Ramos (cell line): ENCODE measurements at regions not wholly inside any gene's neighbourhood (a gene's known extent, or its start where the extent isn't known, plus 50 kb on each side); places are given as distances from the start of the nearest gene placed in this dataset.

Source experiments
- in situ Hi-C: fragments of 300-500 bp; cut with MboI; formaldehyde crosslinking; loops from one replicate; pipeline ENCODE4 v1.14.3; 2022; ENCODE audit warnings: low sequenced_read_pairs; ENCODE audit not compliant: unreplicated experiment

GRCh38 chr20:9926007-9926406 is 87.1 kb upstream of the PAK5 start:
- in situ Hi-C loops, result no loop called here

GRCh38 chr20:9923648-9924047 is 84.8 kb upstream of the PAK5 start:
- in situ Hi-C loops, result loop anchor here (25.0 kb wide), 1 partner anchor 511 kb away; no protein-coding TSS in a partner anchor

GRCh38 chr20:9920866-9921265 is 82.0 kb upstream of the PAK5 start:
- in situ Hi-C loops, result loop anchor here (25.0 kb wide), 1 partner anchor 509 kb away; no protein-coding TSS in a partner anchor

GRCh38 chr20:9919271-9920014 is 80.6 kb upstream of the PAK5 start:
- in situ Hi-C loops, result loop anchor here (25.0 kb wide), 1 partner anchor 507 kb away; no protein-coding TSS in a partner anchor

GRCh38 chr20:9918348-9918747 is 79.5 kb upstream of the PAK5 start:
- in situ Hi-C loops, result loop anchor here (25.0 kb wide), 1 partner anchor 506 kb away; no protein-coding TSS in a partner anchor

GRCh38 chr20:9916761-9917160 is 77.9 kb upstream of the PAK5 start:
- in situ Hi-C loops, result loop anchor here (25.0 kb wide), 1 partner anchor 504 kb away; no protein-coding TSS in a partner anchor

GRCh38 chr20:9912858-9913434 is 74.1 kb upstream of the PAK5 start:
- in situ Hi-C loops, result loop anchor here (25.0 kb wide), 1 partner anchor 501 kb away; no protein-coding TSS in a partner anchor

GRCh38 chr20:9912290-9912689 is 73.4 kb upstream of the PAK5 start:
- in situ Hi-C loops, result loop anchor here (25.0 kb wide), 1 partner anchor 500 kb away; no protein-coding TSS in a partner anchor

GRCh38 chr20:9911519-9911918 is 72.6 kb upstream of the PAK5 start:
- in situ Hi-C loops, result loop anchor here (25.0 kb wide), 1 partner anchor 499 kb away; no protein-coding TSS in a partner anchor

GRCh38 chr20:9909167-9909566 is 70.3 kb upstream of the PAK5 start:
- in situ Hi-C loops, result loop anchor here (25.0 kb wide), 1 partner anchor 497 kb away; no protein-coding TSS in a partner anchor

GRCh38 chr20:9903048-9903655 is 64.3 kb upstream of the PAK5 start:
- in situ Hi-C loops, result loop anchor here (25.0 kb wide), 1 partner anchor 491 kb away; no protein-coding TSS in a partner anchor

- in situ Hi-C loops, result no loop called here
Observed at GRCh38 chr20:9889270-9889981, 50.5 kb upstream of the PAK5 start.
